Activated naive CD4-positive, alpha-beta T cell treated with anti-CD3 and anti-CD28 coated beads, Interleukin-2, amount 50 U/mL, for 72 hours (primary cell): ENCODE measurements at regions not wholly inside any gene's neighbourhood (a gene's known extent, or its start where the extent isn't known, plus 50 kb on each side); places are given as distances from the start of the nearest gene placed in this dataset.
"Not testable (repeated sequence)": the region's sequence is repeated elsewhere in the genome, so short reads cannot be mapped to it uniquely, and the experiment has no call there.

Source experiments
- ATAC-seq, 2 donors: fragments of 150-1000 bp; cut with Tn5 transposase; 2 replicates each; pipeline ENCODE4 v1.10.0; 2021; ENCODE audit warnings: mild to moderate bottlenecking in 2 of 2, moderate library complexity in 2 of 2
- DNase-seq, 2 donors: peaks; one replicate each; pipeline ENCODE4 v3.0.0; 2021 to 2022; ENCODE audit warnings: low spot score in 2 of 2
- H3K27ac Mint-ChIP-seq, 2 donors: one replicate each; pipeline ENCODE4 v1.8.0; 2022; ENCODE audit warnings: mild to moderate bottlenecking in 2 of 2, mixed read lengths in 2 of 2
- H3K36me3 Mint-ChIP-seq, 2 donors: one replicate each; pipeline ENCODE4 v1.8.0; 2022; ENCODE audit warnings: mixed read lengths in 2 of 2
- H3K9me3 Mint-ChIP-seq, 2 donors: one replicate each; pipeline ENCODE4 v1.8.0; 2022; ENCODE audit warnings: mixed read lengths in 2 of 2

GRCh38 chr5:112059579-112060135 is 302.7 kb upstream of the NREP start:
- Mint-ChIP-seq H3K9me3 (peaks cover 4 to 6% of the 10 kb centered on the region in 2 donors), H3K36me3 (peaks cover 0 to 13% of the 10 kb centered on the region in 2 donors), H3K27ac (no peak overlapping the region)
- DNase-seq, result no peak
- no peak for ATAC-seq

- ATAC-seq, result no peak
Measured at GRCh38 chr5:112049738-112050137, 292.7 kb upstream of the NREP start.

GRCh38 chr5:112036206-112036605 is 279.2 kb upstream of the NREP start:
- ATAC-seq (no peak), DNase-seq (no peak)
- no peak overlapping the region for H3K27ac Mint-ChIP-seq
- peaks cover 0 to 4% of the 10 kb centered on the region in 2 donors for H3K9me3 Mint-ChIP-seq
- H3K36me3 Mint-ChIP-seq, result no peaks in the 10 kb centered on the region

More at GRCh38 chr5:112049738-112050137, 292.7 kb upstream of the NREP start:
- Mint-ChIP-seq H3K27ac (no peak overlapping the region), H3K36me3 (no peaks in the 10 kb centered on the region), H3K9me3 (peaks cover 3 to 16% of the 10 kb centered on the region in 2 donors)
- DNase-seq, result no peak

GRCh38 chr5:112034421-112034979 is 277.5 kb upstream of the NREP start:
- H3K9me3 Mint-ChIP-seq, result peaks cover 0 to 4% of the 10 kb centered on the region in 2 donors
- ATAC-seq (no peak), DNase-seq (no peak)
- no peak overlapping the region for H3K27ac Mint-ChIP-seq
- H3K36me3 Mint-ChIP-seq, result no peaks in the 10 kb centered on the region

- not testable (repeated sequence) for DNase-seq, ATAC-seq, H3K36me3 Mint-ChIP-seq, H3K27ac Mint-ChIP-seq, H3K9me3 Mint-ChIP-seq
Measured at GRCh38 chr5:112026879-112027278, 269.9 kb upstream of the NREP start.

GRCh38 chr5:112025757-112026156 is 268.8 kb upstream of the NREP start:
- DNase-seq (no peak), ATAC-seq (peak in 1 of 2 donors; percentile 86)
- H3K36me3 Mint-ChIP-seq, result no peaks in the 10 kb centered on the region
- H3K9me3 Mint-ChIP-seq, result no peaks in the 10 kb centered on the region
- no peak overlapping the region for H3K27ac Mint-ChIP-seq

GRCh38 chr5:112024769-112025168 is 267.8 kb upstream of the NREP start:
- no peaks in the 10 kb centered on the region for H3K9me3 Mint-ChIP-seq
- no peak for ATAC-seq
- no peak overlapping the region for H3K27ac Mint-ChIP-seq

GRCh38 chr5:112024221-112024620 is 267.2 kb upstream of the NREP start:
- Mint-ChIP-seq H3K9me3 (no peaks in the 10 kb centered on the region), H3K27ac (no peak overlapping the region), H3K36me3 (no peaks in the 10 kb centered on the region)
- no peak for DNase-seq
- no peak for ATAC-seq

More at GRCh38 chr5:112024769-112025168, 267.8 kb upstream of the NREP start:
- H3K36me3 Mint-ChIP-seq, result no peaks in the 10 kb centered on the region
- no peak for DNase-seq

- no peak overlapping the region for H3K27ac Mint-ChIP-seq
- no peaks in the 10 kb centered on the region for H3K36me3 Mint-ChIP-seq
- H3K9me3 Mint-ChIP-seq, result no peaks in the 10 kb centered on the region
- ATAC-seq, result no peak
- no peak for DNase-seq
Measured at GRCh38 chr5:112023766-112024165, 266.8 kb upstream of the NREP start.

GRCh38 chr5:112018846-112019245 is 261.9 kb upstream of the NREP start:
- Mint-ChIP-seq H3K36me3 (no peaks in the 10 kb centered on the region), H3K27ac (no peak overlapping the region), H3K9me3 (no peaks in the 10 kb centered on the region)
- DNase-seq, result no peak
- ATAC-seq, result no peak

- Mint-ChIP-seq H3K9me3 (no peaks in the 10 kb centered on the region), H3K27ac (no peak overlapping the region), H3K36me3 (no peaks in the 10 kb centered on the region)
- DNase-seq (no peak), ATAC-seq (no peak)
Measured at GRCh38 chr5:112016980-112017379, 260.0 kb upstream of the NREP start.

- Mint-ChIP-seq H3K36me3 (no peaks in the 10 kb centered on the region), H3K27ac (no peak overlapping the region), H3K9me3 (no peaks in the 10 kb centered on the region)
- ATAC-seq (no peak), DNase-seq (no peak)
Measured at GRCh38 chr5:112014783-112015395, 257.9 kb upstream of the NREP start.

GRCh38 chr5:112013660-112014059 is 256.7 kb upstream of the NREP start:
- H3K27ac Mint-ChIP-seq, result no peak overlapping the region
- H3K36me3 Mint-ChIP-seq, result no peaks in the 10 kb centered on the region
- no peaks in the 10 kb centered on the region for H3K9me3 Mint-ChIP-seq
- ATAC-seq, result no peak
- DNase-seq, result no peak

GRCh38 chr5:112012104-112012503 is 255.1 kb upstream of the NREP start:
- H3K36me3 Mint-ChIP-seq, result no peaks in the 10 kb centered on the region
- no peaks in the 10 kb centered on the region for H3K9me3 Mint-ChIP-seq
- DNase-seq (no peak), ATAC-seq (no peak)
- no peak overlapping the region for H3K27ac Mint-ChIP-seq

GRCh38 chr5:112010475-112010874 is 253.5 kb upstream of the NREP start:
- no peak for DNase-seq
- ATAC-seq, result no peak
- Mint-ChIP-seq H3K27ac (no peak overlapping the region), H3K9me3 (no peaks in the 10 kb centered on the region), H3K36me3 (no peaks in the 10 kb centered on the region)

- H3K9me3 Mint-ChIP-seq, result no peaks in the 10 kb centered on the region
- ATAC-seq (no peak), DNase-seq (no peak)
- H3K36me3 Mint-ChIP-seq, result no peaks in the 10 kb centered on the region
- no peak overlapping the region for H3K27ac Mint-ChIP-seq
Measured at GRCh38 chr5:112006721-112007120, 249.7 kb upstream of the NREP start.

- ATAC-seq (no peak), DNase-seq (no peak)
- no peak overlapping the region for H3K27ac Mint-ChIP-seq
- H3K9me3 Mint-ChIP-seq, result no peaks in the 10 kb centered on the region
- no peaks in the 10 kb centered on the region for H3K36me3 Mint-ChIP-seq
Measured at GRCh38 chr5:112005623-112005930, 248.6 kb upstream of the NREP start.
